HL-60 (cell line): ENCODE measurements at regions not wholly inside any gene's neighbourhood (a gene's known extent, or its start where the extent isn't known, plus 50 kb on each side); places are given as distances from the start of the nearest gene placed in this dataset.

Source experiments
- DNase-seq, 2 experiments: peaks; one replicate each; pipeline ENCODE4 v3.0.0-alpha.2; 2010 to 2020; ENCODE audit warnings: low read depth in 1 of 2, low spot score in 1 of 2
- H3K27ac ChIP-seq: fragments of 250-450 bp; sonication (Bioruptor Pico); replicated peaks from 2 replicates; pipeline ENCODE4 v1.5.1; 2020; ENCODE audit warnings: mild to moderate bottlenecking, moderate library complexity
- H3K27me3 ChIP-seq: fragments of 250-450 bp; sonication (Bioruptor Pico); 2 replicates; pipeline ENCODE4 v1.5.1; 2021; ENCODE audit warnings: mild to moderate bottlenecking, moderate library complexity; ENCODE audit not compliant: insufficient read depth, poor library complexity, severe bottlenecking
- H3K4me3 ChIP-seq: replicated peaks from 2 replicates; pipeline ENCODE4 v1.5.1; 2011; ENCODE audit warnings: mild to moderate bottlenecking, control low read depth, low read length; ENCODE audit not compliant: insufficient read depth
- GABPA ChIP-seq: IDR thresholded peaks from 2 replicates; pipeline ENCODE4 v1.6.1; 2012; ENCODE audit warnings: low read depth
- POLR2AphosphoS5 ChIP-seq: IDR thresholded peaks from 2 replicates; pipeline ENCODE4 v1.6.1; 2012; ENCODE audit warnings: low read depth
- SPI1 ChIP-seq: IDR thresholded peaks from 2 replicates; pipeline ENCODE4 v1.6.1; 2012; ENCODE audit warnings: low read depth, mild to moderate bottlenecking, borderline replicate concordance
- TF ChIP-seq, protein P1 (sequence below): IDR thresholded peaks from one replicate; pipeline ENCODE4 v1.5.1; 2011; ENCODE audit warnings: low read length, control low read depth, inconsistent platforms; ENCODE audit not compliant: insufficient read depth
- TF ChIP-seq, protein P2 (sequence below): IDR thresholded peaks from 2 replicates; pipeline ENCODE4 v1.6.1; 2012; ENCODE audit warnings: low read depth; ENCODE audit not compliant: insufficient replicate concordance

DNA sequence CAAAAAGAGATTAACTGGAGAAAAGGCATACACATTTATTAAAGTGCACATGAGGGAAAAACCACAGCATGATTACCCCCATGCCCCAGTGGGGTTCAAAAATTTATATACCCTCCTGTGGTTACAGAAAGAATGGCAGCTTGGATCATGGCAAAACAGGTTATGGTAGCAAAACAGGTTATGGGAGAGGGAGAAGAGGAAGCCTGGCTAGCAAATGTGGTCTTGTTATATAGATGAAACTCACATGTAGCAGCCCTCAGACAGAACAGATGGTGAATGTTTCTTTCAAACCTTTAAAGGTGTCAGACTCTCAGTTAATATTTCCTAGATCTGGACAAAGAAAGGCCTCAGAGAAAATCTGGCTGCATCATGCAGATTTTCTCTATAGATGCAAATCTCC is 178.2 kb upstream of the ZC3H15 start:
- TF ChIP-seq, protein P1, sequence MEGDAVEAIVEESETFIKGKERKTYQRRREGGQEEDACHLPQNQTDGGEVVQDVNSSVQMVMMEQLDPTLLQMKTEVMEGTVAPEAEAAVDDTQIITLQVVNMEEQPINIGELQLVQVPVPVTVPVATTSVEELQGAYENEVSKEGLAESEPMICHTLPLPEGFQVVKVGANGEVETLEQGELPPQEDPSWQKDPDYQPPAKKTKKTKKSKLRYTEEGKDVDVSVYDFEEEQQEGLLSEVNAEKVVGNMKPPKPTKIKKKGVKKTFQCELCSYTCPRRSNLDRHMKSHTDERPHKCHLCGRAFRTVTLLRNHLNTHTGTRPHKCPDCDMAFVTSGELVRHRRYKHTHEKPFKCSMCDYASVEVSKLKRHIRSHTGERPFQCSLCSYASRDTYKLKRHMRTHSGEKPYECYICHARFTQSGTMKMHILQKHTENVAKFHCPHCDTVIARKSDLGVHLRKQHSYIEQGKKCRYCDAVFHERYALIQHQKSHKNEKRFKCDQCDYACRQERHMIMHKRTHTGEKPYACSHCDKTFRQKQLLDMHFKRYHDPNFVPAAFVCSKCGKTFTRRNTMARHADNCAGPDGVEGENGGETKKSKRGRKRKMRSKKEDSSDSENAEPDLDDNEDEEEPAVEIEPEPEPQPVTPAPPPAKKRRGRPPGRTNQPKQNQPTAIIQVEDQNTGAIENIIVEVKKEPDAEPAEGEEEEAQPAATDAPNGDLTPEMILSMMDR, result no peak
- TF ChIP-seq, protein P2, sequence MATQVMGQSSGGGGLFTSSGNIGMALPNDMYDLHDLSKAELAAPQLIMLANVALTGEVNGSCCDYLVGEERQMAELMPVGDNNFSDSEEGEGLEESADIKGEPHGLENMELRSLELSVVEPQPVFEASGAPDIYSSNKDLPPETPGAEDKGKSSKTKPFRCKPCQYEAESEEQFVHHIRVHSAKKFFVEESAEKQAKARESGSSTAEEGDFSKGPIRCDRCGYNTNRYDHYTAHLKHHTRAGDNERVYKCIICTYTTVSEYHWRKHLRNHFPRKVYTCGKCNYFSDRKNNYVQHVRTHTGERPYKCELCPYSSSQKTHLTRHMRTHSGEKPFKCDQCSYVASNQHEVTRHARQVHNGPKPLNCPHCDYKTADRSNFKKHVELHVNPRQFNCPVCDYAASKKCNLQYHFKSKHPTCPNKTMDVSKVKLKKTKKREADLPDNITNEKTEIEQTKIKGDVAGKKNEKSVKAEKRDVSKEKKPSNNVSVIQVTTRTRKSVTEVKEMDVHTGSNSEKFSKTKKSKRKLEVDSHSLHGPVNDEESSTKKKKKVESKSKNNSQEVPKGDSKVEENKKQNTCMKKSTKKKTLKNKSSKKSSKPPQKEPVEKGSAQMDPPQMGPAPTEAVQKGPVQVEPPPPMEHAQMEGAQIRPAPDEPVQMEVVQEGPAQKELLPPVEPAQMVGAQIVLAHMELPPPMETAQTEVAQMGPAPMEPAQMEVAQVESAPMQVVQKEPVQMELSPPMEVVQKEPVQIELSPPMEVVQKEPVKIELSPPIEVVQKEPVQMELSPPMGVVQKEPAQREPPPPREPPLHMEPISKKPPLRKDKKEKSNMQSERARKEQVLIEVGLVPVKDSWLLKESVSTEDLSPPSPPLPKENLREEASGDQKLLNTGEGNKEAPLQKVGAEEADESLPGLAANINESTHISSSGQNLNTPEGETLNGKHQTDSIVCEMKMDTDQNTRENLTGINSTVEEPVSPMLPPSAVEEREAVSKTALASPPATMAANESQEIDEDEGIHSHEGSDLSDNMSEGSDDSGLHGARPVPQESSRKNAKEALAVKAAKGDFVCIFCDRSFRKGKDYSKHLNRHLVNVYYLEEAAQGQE, result no peak
- TF ChIP-seq GABPA (no peak), POLR2AphosphoS5 (no peak), SPI1 (no peak)
- H3K4me3 ChIP-seq, result no peak overlapping the region
- no peak overlapping the region for H3K27ac ChIP-seq
- no peaks in the 10 kb centered on the region for H3K27me3 ChIP-seq
- DNase-seq, result no peak

DNA sequence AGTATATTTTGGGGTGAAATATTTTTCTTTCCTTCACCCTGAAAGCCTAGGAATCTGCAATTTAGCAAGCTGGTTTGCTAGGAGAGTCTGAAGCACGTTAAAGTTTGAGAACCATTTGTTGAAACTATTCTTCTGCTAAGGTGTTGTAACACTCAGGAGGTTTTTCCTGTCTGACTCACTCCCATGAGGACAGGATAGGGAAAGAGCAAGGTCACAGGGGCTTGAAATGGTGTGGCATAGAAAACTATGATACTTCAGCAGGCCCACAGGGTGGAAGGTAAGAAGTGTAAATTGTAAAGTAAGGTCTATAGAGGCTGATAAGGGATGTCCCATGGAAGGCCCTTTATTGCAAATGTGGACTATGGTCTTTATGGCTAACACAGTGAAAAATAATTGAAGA is 177.7 kb upstream of the ZC3H15 start:
- Histone ChIP-seq H3K4me3 (no peak overlapping the region), H3K27me3 (no peaks in the 10 kb centered on the region), H3K27ac (no peak overlapping the region)
- TF ChIP-seq GABPA (no peak), POLR2AphosphoS5 (no peak), SPI1 (no peak)
- TF ChIP-seq, protein P2, result no peak
- TF ChIP-seq, protein P1, result no peak
- no peak for DNase-seq

DNA sequence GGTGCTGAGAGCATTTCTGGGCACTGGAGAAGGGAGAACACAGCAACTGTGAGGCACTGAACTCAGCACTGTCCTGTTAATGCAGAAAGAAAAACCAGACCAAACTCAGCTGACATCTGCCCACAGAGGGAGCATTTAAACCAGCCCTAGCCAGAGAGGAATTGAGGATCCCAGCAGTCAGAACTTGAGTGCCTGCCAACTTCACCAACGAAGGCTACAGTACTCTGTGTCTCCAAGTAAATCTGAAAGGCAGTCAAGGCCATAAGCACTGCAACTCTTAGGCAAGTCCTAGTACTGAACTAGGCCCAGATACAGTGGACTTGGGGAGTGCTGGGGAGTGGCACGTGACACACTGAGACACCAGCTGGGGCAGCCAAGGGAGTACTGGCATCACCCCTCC is 176.2 kb upstream of the ZC3H15 start:
- TF ChIP-seq SPI1 (no peak), POLR2AphosphoS5 (no peak), GABPA (no peak)
- TF ChIP-seq, protein P2, result no peak
- TF ChIP-seq, protein P1, result no peak
- H3K4me3 ChIP-seq, result no peak overlapping the region
- no peaks in the 10 kb centered on the region for H3K27me3 ChIP-seq
- H3K27ac ChIP-seq, result no peak overlapping the region
- DNase-seq, result no peak
